ENCODE measurements at regions not wholly inside any gene's neighbourhood (a gene's known extent, or its start where the extent isn't known, plus 50 kb on each side); places are given as distances from the start of the nearest gene placed in this dataset.

DNA sequence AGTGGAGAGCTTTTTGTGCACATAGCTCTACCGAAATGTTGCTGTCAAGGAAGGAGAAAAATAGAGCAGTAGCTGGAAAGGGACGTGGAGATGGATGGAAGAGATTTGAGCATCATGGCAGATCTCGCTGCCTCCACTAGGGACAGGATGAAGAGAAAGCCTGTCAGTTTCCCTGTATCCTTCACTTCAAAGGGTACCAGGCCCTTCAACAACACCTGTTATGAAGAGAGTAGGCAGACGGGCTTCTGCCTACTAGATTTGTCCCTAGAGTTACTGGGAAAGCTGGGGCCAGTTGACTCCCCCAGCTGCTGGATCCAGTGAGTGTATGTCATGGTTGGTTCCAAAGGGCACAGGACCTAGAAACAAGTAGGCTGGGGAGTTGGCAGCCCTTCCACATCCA lies 150.8 kb downstream of the TLE3 start:
- Histone ChIP-seq H3K27ac (ENCODE audit: low read length) (no peak overlapping the region), H3K27me3 (ENCODE audit: insufficient read depth, low read length, poor library complexity) (no peaks in the 10 kb centered on the region), H3K36me3 (ENCODE audit: insufficient read depth, low read length) (no peaks in the 10 kb centered on the region), H3K4me3 (ENCODE audit: low read depth in 1 of 2, low read length in 2 of 2) (no peak overlapping the region), H2AFZ (ENCODE audit: low read depth, low read length) (no peak overlapping the region), H3K9ac (ENCODE audit: low read depth, low read length) (no peak overlapping the region), H3K9me3 (ENCODE audit: insufficient read depth, low read length, severe bottlenecking) (no peaks in the 10 kb centered on the region), H3K4me2 (ENCODE audit: insufficient read depth, low read length) (no peak overlapping the region), H3K4me1 (ENCODE audit: insufficient read depth, low read length) (no peaks in the 10 kb centered on the region), H4K20me1 (ENCODE audit: insufficient read depth, low read length) (no peaks in the 10 kb centered on the region), H3K79me2 (ENCODE audit: insufficient read depth, low read length) (no peaks in the 10 kb centered on the region)
- no peak for ATAC-seq (ENCODE audit: insufficient read depth, low read depth)
- TF ChIP-seq, protein P1, sequence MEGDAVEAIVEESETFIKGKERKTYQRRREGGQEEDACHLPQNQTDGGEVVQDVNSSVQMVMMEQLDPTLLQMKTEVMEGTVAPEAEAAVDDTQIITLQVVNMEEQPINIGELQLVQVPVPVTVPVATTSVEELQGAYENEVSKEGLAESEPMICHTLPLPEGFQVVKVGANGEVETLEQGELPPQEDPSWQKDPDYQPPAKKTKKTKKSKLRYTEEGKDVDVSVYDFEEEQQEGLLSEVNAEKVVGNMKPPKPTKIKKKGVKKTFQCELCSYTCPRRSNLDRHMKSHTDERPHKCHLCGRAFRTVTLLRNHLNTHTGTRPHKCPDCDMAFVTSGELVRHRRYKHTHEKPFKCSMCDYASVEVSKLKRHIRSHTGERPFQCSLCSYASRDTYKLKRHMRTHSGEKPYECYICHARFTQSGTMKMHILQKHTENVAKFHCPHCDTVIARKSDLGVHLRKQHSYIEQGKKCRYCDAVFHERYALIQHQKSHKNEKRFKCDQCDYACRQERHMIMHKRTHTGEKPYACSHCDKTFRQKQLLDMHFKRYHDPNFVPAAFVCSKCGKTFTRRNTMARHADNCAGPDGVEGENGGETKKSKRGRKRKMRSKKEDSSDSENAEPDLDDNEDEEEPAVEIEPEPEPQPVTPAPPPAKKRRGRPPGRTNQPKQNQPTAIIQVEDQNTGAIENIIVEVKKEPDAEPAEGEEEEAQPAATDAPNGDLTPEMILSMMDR (IDR thresholded peaks at IDR 0.05; ENCODE audit: borderline replicate concordance, extremely low read depth, low read length, poor library complexity, severe bottlenecking), result no peak
- no peak for TF ChIP-seq EZH2 (IDR thresholded peaks at IDR 0.05; ENCODE audit: borderline replicate concordance, low read depth, low read length, severe bottlenecking)
- DNase-seq, result no peak

DNA sequence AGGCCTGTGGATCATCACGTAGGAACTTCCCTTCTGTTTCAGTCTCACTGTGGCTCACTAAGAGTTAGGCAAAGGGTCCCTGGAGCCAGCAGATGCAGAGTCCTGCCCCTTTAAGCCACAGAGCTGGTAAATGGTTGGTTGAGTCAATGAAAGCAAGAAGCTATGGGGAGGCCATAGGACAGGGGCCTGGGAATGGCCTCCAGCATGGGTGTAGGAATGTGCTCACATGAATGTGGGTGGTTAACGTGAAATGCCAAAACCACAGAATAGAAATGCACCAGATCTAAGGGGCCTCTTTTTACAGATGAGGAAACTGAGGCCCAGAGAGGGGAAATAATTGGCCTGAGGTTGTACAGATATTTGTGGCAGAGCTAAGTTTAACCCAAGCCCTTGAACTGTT lies 150.3 kb downstream of the TLE3 start:
- H3K9me3 ChIP-seq (ENCODE audit: insufficient read depth, low read length, severe bottlenecking), result no peaks in the 10 kb centered on the region
- H3K9ac ChIP-seq (ENCODE audit: low read depth, low read length), result no peak overlapping the region
- no peaks in the 10 kb centered on the region for H4K20me1 ChIP-seq (ENCODE audit: insufficient read depth, low read length)
- no peaks in the 10 kb centered on the region for H3K79me2 ChIP-seq (ENCODE audit: insufficient read depth, low read length)
- no peaks in the 10 kb centered on the region for H3K4me1 ChIP-seq (ENCODE audit: insufficient read depth, low read length)
- H3K27ac ChIP-seq (ENCODE audit: low read length), result no peak overlapping the region
- no peaks in the 10 kb centered on the region for H3K27me3 ChIP-seq (ENCODE audit: insufficient read depth, low read length, poor library complexity)
- no peak overlapping the region for H3K4me2 ChIP-seq (ENCODE audit: insufficient read depth, low read length)
- TF ChIP-seq EZH2 (IDR thresholded peaks at IDR 0.05; ENCODE audit: borderline replicate concordance, low read depth, low read length, severe bottlenecking), result no peak
- TF ChIP-seq, protein P1 (IDR thresholded peaks at IDR 0.05; ENCODE audit: borderline replicate concordance, extremely low read depth, low read length, poor library complexity, severe bottlenecking), result no peak
- ATAC-seq (ENCODE audit: insufficient read depth, low read depth) (no peak), DNase-seq (no peak)
- no peak overlapping the region for H3K4me3 ChIP-seq (ENCODE audit: low read depth in 1 of 2, low read length in 2 of 2)
- H2AFZ ChIP-seq (ENCODE audit: low read depth, low read length), result no peak overlapping the region
- H3K36me3 ChIP-seq (ENCODE audit: insufficient read depth, low read length), result no peaks in the 10 kb centered on the region

DNA sequence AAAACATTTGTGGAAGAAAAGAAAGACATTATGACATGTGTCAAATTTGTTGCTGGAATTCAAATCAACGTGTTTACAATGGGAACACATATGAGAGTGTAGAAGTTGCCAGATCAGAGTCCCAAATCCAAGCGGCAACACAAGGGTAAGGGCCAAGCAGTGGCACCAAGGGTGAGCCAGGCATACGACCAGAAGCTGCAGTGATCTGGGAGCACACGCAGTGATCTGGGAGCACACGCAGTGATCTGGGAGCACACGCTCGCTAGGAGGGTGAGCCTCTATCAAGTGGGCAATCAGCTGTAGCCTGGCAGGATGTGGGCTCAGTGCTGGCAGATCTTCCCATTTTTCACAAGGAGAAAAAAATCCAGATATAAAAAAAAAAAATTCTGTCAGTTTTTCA lies 148.2 kb downstream of the TLE3 start:
- Histone ChIP-seq H2AFZ (ENCODE audit: low read depth, low read length) (no peak overlapping the region), H3K36me3 (ENCODE audit: insufficient read depth, low read length) (no peaks in the 10 kb centered on the region), H3K4me2 (ENCODE audit: insufficient read depth, low read length) (no peak overlapping the region), H3K79me2 (ENCODE audit: insufficient read depth, low read length) (no peaks in the 10 kb centered on the region), H3K9me3 (ENCODE audit: insufficient read depth, low read length, severe bottlenecking) (no peaks in the 10 kb centered on the region), H4K20me1 (ENCODE audit: insufficient read depth, low read length) (no peaks in the 10 kb centered on the region), H3K9ac (ENCODE audit: low read depth, low read length) (no peak overlapping the region), H3K4me1 (ENCODE audit: insufficient read depth, low read length) (no peaks in the 10 kb centered on the region), H3K27ac (ENCODE audit: low read length) (no peak overlapping the region), H3K4me3 (ENCODE audit: low read depth in 1 of 2, low read length in 2 of 2) (no peak overlapping the region), H3K27me3 (ENCODE audit: insufficient read depth, low read length, poor library complexity) (no peaks in the 10 kb centered on the region)
- DNase-seq (no peak), ATAC-seq (ENCODE audit: insufficient read depth, low read depth) (no peak)
- TF ChIP-seq, protein P1 (IDR thresholded peaks at IDR 0.05; ENCODE audit: borderline replicate concordance, extremely low read depth, low read length, poor library complexity, severe bottlenecking), result no peak
- TF ChIP-seq EZH2 (IDR thresholded peaks at IDR 0.05; ENCODE audit: borderline replicate concordance, low read depth, low read length, severe bottlenecking), result no peak
